Hematopoietic multipotent progenitor cell treated with erythropoietin and hydrocortisone succinate and interleukin-3 and kit ligand, for 15 days (in vitro differentiated cells): ENCODE measurements at regions not wholly inside any gene's neighbourhood (a gene's known extent, or its start where the extent isn't known, plus 50 kb on each side); places are given as distances from the start of the nearest gene placed in this dataset.

Source experiments
- DNase-seq: peaks from one replicate; pipeline ENCODE4 v3.0.0-alpha.2; 2015; ENCODE audit warnings: low spot score

- no peak for DNase-seq
These were observed 108.7 kb downstream of the EN1 start for GRCh38 chr2:118738524-118739308.

GRCh38 chr2:118738106-118738505 lies 109.3 kb downstream of the EN1 start:
- no peak for DNase-seq

GRCh38 chr2:118737684-118738083 lies 109.8 kb downstream of the EN1 start:
- DNase-seq: no peak

- DNase-seq: no peak
These were observed 115.0 kb downstream of the EN1 start for GRCh38 chr2:118732432-118732831.

GRCh38 chr2:118731413-118731812 lies 116.0 kb downstream of the EN1 start:
- DNase-seq: no peak

- no peak for DNase-seq
These were observed 117.0 kb downstream of the EN1 start for GRCh38 chr2:118730405-118730804.

- DNase-seq: no peak
These were observed 117.7 kb downstream of the EN1 start for GRCh38 chr2:118729760-118730159.

- no peak for DNase-seq
These were observed 118.5 kb downstream of the EN1 start for GRCh38 chr2:118728984-118729383.

- no peak for DNase-seq
These were observed 120.6 kb downstream of the EN1 start for GRCh38 chr2:118726821-118727220.

GRCh38 chr2:118723394-118723793 lies 124.1 kb downstream of the EN1 start:
- DNase-seq: no peak

- no peak for DNase-seq
These were observed 124.5 kb downstream of the EN1 start for GRCh38 chr2:118722976-118723375.

GRCh38 chr2:118721817-118722551 lies 125.5 kb downstream of the EN1 start:
- no peak for DNase-seq

- no peak for DNase-seq
These were observed 126.6 kb downstream of the EN1 start for GRCh38 chr2:118720866-118721265.

- DNase-seq: no peak
These were observed 128.5 kb downstream of the EN1 start for GRCh38 chr2:118718921-118719320.

- DNase-seq: no peak
These were observed 131.3 kb downstream of the EN1 start for GRCh38 chr2:118716102-118716501.

GRCh38 chr2:118714118-118714517 lies 133.3 kb downstream of the EN1 start:
- DNase-seq: no peak

GRCh38 chr2:118711603-118712002 lies 135.8 kb downstream of the EN1 start:
- no peak for DNase-seq

GRCh38 chr2:118710481-118710880 lies 137.0 kb downstream of the EN1 start:
- no peak for DNase-seq

GRCh38 chr2:118709786-118710185 lies 137.7 kb downstream of the EN1 start:
- DNase-seq: no peak

- no peak for DNase-seq
These were observed 140.6 kb downstream of the EN1 start for GRCh38 chr2:118706844-118707243.

GRCh38 chr2:118706371-118706770 lies 141.1 kb downstream of the EN1 start:
- DNase-seq: no peak

- no peak for DNase-seq
These were observed 142.4 kb downstream of the EN1 start for GRCh38 chr2:118705032-118705431.

- DNase-seq: no peak
These were observed 147.8 kb downstream of the EN1 start for GRCh38 chr2:118699447-118700175.
